ENCODE measurements at regions not wholly inside any gene's neighbourhood (a gene's known extent, or its start where the extent isn't known, plus 50 kb on each side); places are given as distances from the start of the nearest gene placed in this dataset.

- TF ChIP-seq EZH2phosphoT487 (IDR thresholded peaks at IDR 0.05; ENCODE audit: borderline replicate concordance, low read depth, low read length): no peak
- TF ChIP-seq CTCF (conservative IDR thresholded peaks at IDR 0.05; ENCODE audit: low read length): no peak
- Histone ChIP-seq H3K9me2 (ENCODE audit: insufficient read depth, low read length) (no peaks in the 10 kb centered on the region), H3K79me2 (ENCODE audit: insufficient read depth, low read depth, low read length) (no peaks in the 10 kb centered on the region)
Measured at GRCh38 chr7:32140210-32140939, 70.2 kb upstream of the PDE1C start.

DNA sequence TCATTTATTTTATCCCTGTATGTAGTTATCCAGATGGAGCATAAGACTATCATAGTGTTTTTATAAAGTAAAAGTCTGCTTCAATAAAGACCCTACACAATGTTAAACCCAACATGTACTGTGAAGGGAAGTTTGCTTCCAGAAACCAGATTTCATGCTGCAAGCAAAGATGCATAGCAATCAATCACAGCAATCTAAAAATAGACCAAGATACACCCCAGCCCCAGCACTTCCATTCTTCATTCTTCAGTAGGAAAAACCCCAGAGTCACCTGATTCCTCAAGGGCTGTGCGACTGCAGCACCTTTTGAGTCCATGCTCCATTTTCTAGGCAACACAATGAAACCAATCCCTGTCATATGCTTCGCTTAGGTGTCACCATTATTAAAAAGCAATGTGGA lies 66.9 kb upstream of the PDE1C start:
- H3K4me1 ChIP-seq (ENCODE audit: insufficient read depth, low read length, poor library complexity, severe bottlenecking): no peaks in the 10 kb centered on the region
- H3K79me2 ChIP-seq (ENCODE audit: insufficient read depth, low read depth, low read length): no peaks in the 10 kb centered on the region
- no peak for DNase-seq (ENCODE audit: low spot score)
- ChIA-PET CTCF (ENCODE audit: unreplicated experiment) (no interaction called here), POLR2A (no interaction called here)
- no peaks in the 10 kb centered on the region for H3K9me3 ChIP-seq (ENCODE audit: low read length)
- no TSS peak for BruUV-seq (replicated peaks)
- no peak overlapping the region for H3K4me2 ChIP-seq (ENCODE audit: low read length)
- H3K4me3 ChIP-seq (ENCODE audit: low read depth, low read length, poor library complexity, severe bottlenecking): no peak overlapping the region
- TF ChIP-seq EZH2phosphoT487 (IDR thresholded peaks at IDR 0.05; ENCODE audit: borderline replicate concordance, low read depth, low read length) (no peak), CTCF (conservative IDR thresholded peaks at IDR 0.05; ENCODE audit: low read length) (no peak)
- H3K36me3 ChIP-seq (ENCODE audit: insufficient read depth, low read length): no peaks in the 10 kb centered on the region
- H3K9me2 ChIP-seq (ENCODE audit: insufficient read depth, low read length): no peaks in the 10 kb centered on the region
- no peak overlapping the region for H2AFZ ChIP-seq (ENCODE audit: low read length)
- H4K20me1 ChIP-seq (ENCODE audit: insufficient read depth, low read length): no peaks in the 10 kb centered on the region
- no peak overlapping the region for H3K27ac ChIP-seq (ENCODE audit: low read depth, low read length, poor library complexity, severe bottlenecking)
- intact Hi-C loops (cut with micrococcal nuclease; ENCODE audit: unreplicated experiment): no loop called here

More at GRCh38 chr7:32140210-32140939, 70.2 kb upstream of the PDE1C start:
- no peaks in the 10 kb centered on the region for H4K20me1 ChIP-seq (ENCODE audit: insufficient read depth, low read length)
- no TSS peak for BruUV-seq (replicated peaks)
- intact Hi-C loops (cut with micrococcal nuclease; ENCODE audit: unreplicated experiment): no loop called here
- no peak for DNase-seq (ENCODE audit: low spot score)
- no peaks in the 10 kb centered on the region for H3K36me3 ChIP-seq (ENCODE audit: insufficient read depth, low read length)
- H2AFZ ChIP-seq (ENCODE audit: low read length): no peak overlapping the region
- POLR2A ChIA-PET: no interaction called here
- H3K4me2 ChIP-seq (ENCODE audit: low read length): no peak overlapping the region
- H3K9me3 ChIP-seq (ENCODE audit: low read length): no peaks in the 10 kb centered on the region
- H3K4me1 ChIP-seq (ENCODE audit: insufficient read depth, low read length, poor library complexity, severe bottlenecking): no peaks in the 10 kb centered on the region
- H3K4me3 ChIP-seq (ENCODE audit: low read depth, low read length, poor library complexity, severe bottlenecking): no peak overlapping the region
- H3K27ac ChIP-seq (ENCODE audit: low read depth, low read length, poor library complexity, severe bottlenecking): no peak overlapping the region
- CTCF ChIA-PET (ENCODE audit: unreplicated experiment): no interaction called here

DNA sequence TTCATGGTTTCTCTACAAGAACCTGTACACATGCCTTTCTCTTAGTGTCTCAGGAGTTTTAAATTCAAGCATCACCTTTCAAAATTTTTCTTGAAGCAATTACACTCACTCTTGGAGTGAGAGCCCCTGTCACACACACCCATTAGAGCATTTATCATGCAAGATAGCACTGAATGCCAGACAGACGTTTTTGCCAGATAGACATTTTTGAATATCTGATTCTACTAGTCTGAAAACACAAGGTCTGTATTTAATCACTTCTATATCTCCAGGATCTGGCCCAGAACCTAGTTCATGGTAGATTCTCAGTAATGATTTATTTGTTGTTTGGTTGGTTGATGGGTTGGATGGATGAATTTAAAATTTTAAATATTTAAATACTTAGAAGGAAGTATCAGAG lies 60.9 kb upstream of the PDE1C start:
- Histone ChIP-seq H3K4me1 (ENCODE audit: insufficient read depth, low read length, poor library complexity, severe bottlenecking) (no peaks in the 10 kb centered on the region), H3K27ac (ENCODE audit: low read depth, low read length, poor library complexity, severe bottlenecking) (no peak overlapping the region), H3K36me3 (ENCODE audit: insufficient read depth, low read length) (no peaks in the 10 kb centered on the region), H4K20me1 (ENCODE audit: insufficient read depth, low read length) (no peaks in the 10 kb centered on the region), H3K9me3 (ENCODE audit: low read length) (no peaks in the 10 kb centered on the region), H3K9me2 (ENCODE audit: insufficient read depth, low read length) (no peaks in the 10 kb centered on the region), H2AFZ (ENCODE audit: low read length) (no peak overlapping the region), H3K4me2 (ENCODE audit: low read length) (no peak overlapping the region), H3K4me3 (ENCODE audit: low read depth, low read length, poor library complexity, severe bottlenecking) (no peak overlapping the region), H3K79me2 (ENCODE audit: insufficient read depth, low read depth, low read length) (no peaks in the 10 kb centered on the region)
- ChIA-PET CTCF (ENCODE audit: unreplicated experiment) (no interaction called here), POLR2A (interaction anchor here (0.6 kb wide), 1 partner anchor 242 kb away, joined by 3 read pairs; no protein-coding TSS in a partner anchor)
- no TSS peak for BruUV-seq (replicated peaks)
- intact Hi-C loops (cut with micrococcal nuclease; ENCODE audit: unreplicated experiment): no loop called here
- DNase-seq (ENCODE audit: low spot score): no peak
- TF ChIP-seq CTCF (conservative IDR thresholded peaks at IDR 0.05; ENCODE audit: low read length): no peak
- TF ChIP-seq EZH2phosphoT487 (IDR thresholded peaks at IDR 0.05; ENCODE audit: borderline replicate concordance, low read depth, low read length): no peak
